ENCODE measurements at regions not wholly inside any gene's neighbourhood (a gene's known extent, or its start where the extent isn't known, plus 50 kb on each side); places are given as distances from the start of the nearest gene placed in this dataset.

DNA sequence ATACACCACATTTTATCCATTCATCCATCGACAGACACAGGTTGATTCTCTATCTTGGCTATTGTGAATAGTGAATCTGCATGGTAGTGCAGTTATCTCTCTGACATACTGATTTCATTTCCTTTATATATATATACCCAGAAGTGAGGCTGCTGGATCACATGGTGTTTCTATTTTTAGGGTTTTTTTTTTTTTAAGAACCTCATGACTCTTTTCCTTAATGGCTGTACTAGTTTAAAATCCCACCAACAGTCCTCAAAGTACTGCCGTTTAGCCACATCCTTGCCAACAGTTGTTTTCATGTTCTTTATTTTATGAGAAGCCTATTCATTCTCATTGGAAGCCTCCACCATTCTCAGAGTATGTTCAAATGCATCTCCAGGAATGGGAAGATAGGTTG lies 258.7 kb upstream of the SNX7 start:
- no peak for TF ChIP-seq CTCF (IDR thresholded peaks at IDR 0.05)
- H3K4me1 Mint-ChIP-seq: peaks cover 16% of the 10 kb centered on the region
- DNase-seq: no peak
- no peaks in the 10 kb centered on the region for H3K27me3 Mint-ChIP-seq (ENCODE audit: low read depth, poor library complexity)
- H3K9me3 Mint-ChIP-seq: no peaks in the 10 kb centered on the region
- H3K4me3 Mint-ChIP-seq: no peak overlapping the region
- H3K36me3 Mint-ChIP-seq (ENCODE audit: low read depth): no peaks in the 10 kb centered on the region
- H3K27ac Mint-ChIP-seq: no peak overlapping the region

- Mint-ChIP-seq H3K9me3 (no peaks in the 10 kb centered on the region), H3K27ac (no peak overlapping the region), H3K36me3 (ENCODE audit: low read depth) (no peaks in the 10 kb centered on the region), H3K4me3 (no peak overlapping the region), H3K27me3 (ENCODE audit: low read depth, poor library complexity) (no peaks in the 10 kb centered on the region), H3K4me1 (peaks cover 12% of the 10 kb centered on the region)
- no peak for DNase-seq
- TF ChIP-seq CTCF (IDR thresholded peaks at IDR 0.05): no peak
Measured at GRCh38 chr1:98400446-98400845, 261.1 kb upstream of the SNX7 start.

DNA sequence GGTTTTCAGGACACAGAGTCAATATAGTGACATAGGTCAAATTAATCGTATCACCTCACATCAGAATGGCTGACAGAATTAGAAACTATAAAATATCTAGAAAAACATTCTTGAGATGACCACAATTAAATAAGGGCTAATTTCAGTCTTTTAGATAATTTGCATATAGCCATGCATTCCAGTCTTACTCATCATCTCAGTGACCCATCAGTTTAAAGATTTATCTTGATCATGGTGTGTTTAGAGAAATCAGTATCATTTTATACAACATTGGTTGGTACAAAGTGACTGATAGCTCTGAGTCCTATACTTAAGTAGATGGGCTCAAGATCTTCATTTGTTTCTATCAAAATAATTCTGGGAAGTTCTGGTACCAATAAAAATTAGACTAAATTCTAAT lies 262.3 kb upstream of the SNX7 start:
- DNase-seq: no peak
- Mint-ChIP-seq H3K27ac (no peak overlapping the region), H3K27me3 (ENCODE audit: low read depth, poor library complexity) (no peaks in the 10 kb centered on the region), H3K36me3 (ENCODE audit: low read depth) (no peaks in the 10 kb centered on the region), H3K4me1 (peaks cover 7% of the 10 kb centered on the region), H3K4me3 (no peak overlapping the region), H3K9me3 (no peaks in the 10 kb centered on the region)
- no peak for TF ChIP-seq CTCF (IDR thresholded peaks at IDR 0.05)

- Mint-ChIP-seq H3K27ac (no peak overlapping the region), H3K36me3 (ENCODE audit: low read depth) (no peaks in the 10 kb centered on the region), H3K9me3 (no peaks in the 10 kb centered on the region), H3K4me1 (peaks cover 2% of the 10 kb centered on the region), H3K4me3 (no peak overlapping the region), H3K27me3 (ENCODE audit: low read depth, poor library complexity) (no peaks in the 10 kb centered on the region)
- no peak for TF ChIP-seq CTCF (IDR thresholded peaks at IDR 0.05)
- no peak for DNase-seq
Measured at GRCh38 chr1:98398649-98399048, 262.9 kb upstream of the SNX7 start.

- H3K27ac Mint-ChIP-seq: no peak overlapping the region
- no peak for DNase-seq
- no peaks in the 10 kb centered on the region for H3K9me3 Mint-ChIP-seq
Measured at GRCh38 chr1:98398092-98398491, 263.4 kb upstream of the SNX7 start.

More at GRCh38 chr1:98398092-98398491, 263.4 kb upstream of the SNX7 start:
- TF ChIP-seq CTCF (IDR thresholded peaks at IDR 0.05): no peak
- Mint-ChIP-seq H3K36me3 (ENCODE audit: low read depth) (no peaks in the 10 kb centered on the region), H3K4me3 (no peak overlapping the region), H3K4me1 (no peaks in the 10 kb centered on the region), H3K27me3 (ENCODE audit: low read depth, poor library complexity) (no peaks in the 10 kb centered on the region)
